ENCODE measurements at regions not wholly inside any gene's neighbourhood (a gene's known extent, or its start where the extent isn't known, plus 50 kb on each side); places are given as distances from the start of the nearest gene placed in this dataset.

DNA sequence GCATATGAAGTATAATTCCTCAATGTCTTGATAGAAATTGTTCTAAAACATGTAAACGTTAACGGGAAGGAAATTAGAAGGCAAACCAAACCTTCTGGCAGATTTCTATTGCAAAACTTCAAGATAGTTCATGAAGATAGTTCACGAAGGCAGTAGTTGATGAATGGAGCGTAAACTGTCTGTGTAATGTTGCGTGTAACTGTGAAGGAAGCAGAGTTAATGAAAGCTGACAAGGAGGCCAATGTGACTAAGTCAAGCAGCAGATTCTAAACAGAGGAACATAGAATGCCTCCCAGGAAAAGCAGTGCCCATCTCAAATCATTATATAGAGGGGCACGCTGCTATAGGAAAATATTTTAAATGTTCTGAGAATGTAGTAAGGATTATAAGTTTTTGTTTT is 659.7 kb upstream of the IGFBP3 start (continued):
- TF ChIP-seq POLR2AphosphoS5 (IDR thresholded peaks at IDR 0.05; ENCODE audit: low read depth, low read length) (no peak), KDM1A (IDR thresholded peaks at IDR 0.05; ENCODE audit: borderline replicate concordance, low read length) (no peak), FOSL1 (IDR thresholded peaks at IDR 0.05; ENCODE audit: insufficient read depth, low read depth, low read length) (no peak)

Measured in H1 (cell line).